ENCODE measurements at regions not wholly inside any gene's neighbourhood (a gene's known extent, or its start where the extent isn't known, plus 50 kb on each side); places are given as distances from the start of the nearest gene placed in this dataset.

DNA sequence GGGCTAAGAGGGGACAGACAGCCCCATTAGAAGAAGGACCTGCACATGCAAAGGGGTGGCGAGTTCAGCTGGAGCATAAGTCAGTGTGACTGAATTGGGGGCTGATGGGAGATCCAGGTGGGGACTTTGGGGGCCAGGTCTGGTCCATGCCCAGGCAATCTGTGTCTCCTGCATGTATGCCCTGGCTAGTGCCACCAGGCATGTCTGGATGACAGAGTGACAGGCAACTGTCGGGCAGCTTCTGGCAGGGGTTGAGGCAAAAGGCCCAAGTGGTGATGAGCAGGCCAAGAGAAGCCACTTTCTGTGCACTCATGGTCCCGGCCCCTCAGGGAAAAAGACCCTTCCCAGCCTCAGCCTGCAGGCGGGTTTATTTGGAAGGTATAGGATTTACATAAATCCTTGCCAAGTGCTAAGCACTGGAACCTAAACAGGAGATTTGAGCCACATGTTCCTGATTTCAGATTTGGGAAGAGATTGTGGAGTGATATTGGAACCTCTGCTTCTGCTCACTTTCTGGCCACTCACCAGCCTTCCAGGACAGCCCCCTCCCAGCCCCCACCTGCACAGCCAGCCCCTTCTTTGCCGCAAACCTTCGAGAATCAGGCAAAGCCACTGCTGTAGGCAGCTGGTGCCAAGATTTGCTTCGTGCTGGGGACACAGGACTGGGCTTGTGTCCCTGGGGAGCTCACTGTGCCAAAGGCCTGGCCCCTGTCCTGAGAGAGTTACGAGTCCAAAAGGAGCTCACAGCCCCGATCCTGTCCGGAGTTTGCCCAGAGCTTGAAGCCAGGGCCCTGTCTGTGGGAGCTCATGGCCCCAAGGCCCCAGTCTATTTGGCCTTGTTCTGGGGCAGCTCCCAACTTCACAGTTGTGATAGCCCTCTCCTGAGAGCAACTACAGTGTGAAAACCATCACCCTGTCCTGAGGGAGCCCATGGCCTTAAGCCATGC lies 232.5 kb upstream of the RTL1 start:
- no peaks in the 10 kb centered on the region for H3K79me2 ChIP-seq (replicated peaks; ENCODE audit: insufficient read depth, low read length)
- H3K27me3 ChIP-seq (ENCODE audit: insufficient read depth, low read depth, low read length): no peaks in the 10 kb centered on the region
- H2AFZ ChIP-seq (ENCODE audit: low read depth, low read length): no peak overlapping the region
- no peaks in the 10 kb centered on the region for H3K9me3 ChIP-seq (ENCODE audit: low read length)
- TF ChIP-seq EP300 (conservative IDR thresholded peaks at IDR 0.05; ENCODE audit: poor library complexity, severe bottlenecking) (no peak), MXI1 (conservative IDR thresholded peaks at IDR 0.05; ENCODE audit: poor library complexity, severe bottlenecking) (no peak)
- TF ChIP-seq, protein P1, sequence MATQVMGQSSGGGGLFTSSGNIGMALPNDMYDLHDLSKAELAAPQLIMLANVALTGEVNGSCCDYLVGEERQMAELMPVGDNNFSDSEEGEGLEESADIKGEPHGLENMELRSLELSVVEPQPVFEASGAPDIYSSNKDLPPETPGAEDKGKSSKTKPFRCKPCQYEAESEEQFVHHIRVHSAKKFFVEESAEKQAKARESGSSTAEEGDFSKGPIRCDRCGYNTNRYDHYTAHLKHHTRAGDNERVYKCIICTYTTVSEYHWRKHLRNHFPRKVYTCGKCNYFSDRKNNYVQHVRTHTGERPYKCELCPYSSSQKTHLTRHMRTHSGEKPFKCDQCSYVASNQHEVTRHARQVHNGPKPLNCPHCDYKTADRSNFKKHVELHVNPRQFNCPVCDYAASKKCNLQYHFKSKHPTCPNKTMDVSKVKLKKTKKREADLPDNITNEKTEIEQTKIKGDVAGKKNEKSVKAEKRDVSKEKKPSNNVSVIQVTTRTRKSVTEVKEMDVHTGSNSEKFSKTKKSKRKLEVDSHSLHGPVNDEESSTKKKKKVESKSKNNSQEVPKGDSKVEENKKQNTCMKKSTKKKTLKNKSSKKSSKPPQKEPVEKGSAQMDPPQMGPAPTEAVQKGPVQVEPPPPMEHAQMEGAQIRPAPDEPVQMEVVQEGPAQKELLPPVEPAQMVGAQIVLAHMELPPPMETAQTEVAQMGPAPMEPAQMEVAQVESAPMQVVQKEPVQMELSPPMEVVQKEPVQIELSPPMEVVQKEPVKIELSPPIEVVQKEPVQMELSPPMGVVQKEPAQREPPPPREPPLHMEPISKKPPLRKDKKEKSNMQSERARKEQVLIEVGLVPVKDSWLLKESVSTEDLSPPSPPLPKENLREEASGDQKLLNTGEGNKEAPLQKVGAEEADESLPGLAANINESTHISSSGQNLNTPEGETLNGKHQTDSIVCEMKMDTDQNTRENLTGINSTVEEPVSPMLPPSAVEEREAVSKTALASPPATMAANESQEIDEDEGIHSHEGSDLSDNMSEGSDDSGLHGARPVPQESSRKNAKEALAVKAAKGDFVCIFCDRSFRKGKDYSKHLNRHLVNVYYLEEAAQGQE (IDR thresholded peaks at IDR 0.05; ENCODE audit: borderline replicate concordance): no peak
- no peaks in the 10 kb centered on the region for H4K20me1 ChIP-seq (ENCODE audit: insufficient read depth)
- no peaks in the 10 kb centered on the region for H3K9me2 ChIP-seq (ENCODE audit: insufficient read depth, low read length)
- no peaks in the 10 kb centered on the region for H3F3A ChIP-seq (ENCODE audit: insufficient read depth, low read length, poor library complexity, severe bottlenecking)
- H3K4me3 ChIP-seq (ENCODE audit: low read length): no peak overlapping the region
- no peak overlapping the region for H3K4me2 ChIP-seq (ENCODE audit: low read length)
- H3K9ac ChIP-seq (ENCODE audit: low read length): no peak overlapping the region
- no peaks in the 10 kb centered on the region for H3K36me3 ChIP-seq (ENCODE audit: insufficient read depth, low read length)
- no peak overlapping the region for H3K27ac ChIP-seq (ENCODE audit: low read length)

DNA sequence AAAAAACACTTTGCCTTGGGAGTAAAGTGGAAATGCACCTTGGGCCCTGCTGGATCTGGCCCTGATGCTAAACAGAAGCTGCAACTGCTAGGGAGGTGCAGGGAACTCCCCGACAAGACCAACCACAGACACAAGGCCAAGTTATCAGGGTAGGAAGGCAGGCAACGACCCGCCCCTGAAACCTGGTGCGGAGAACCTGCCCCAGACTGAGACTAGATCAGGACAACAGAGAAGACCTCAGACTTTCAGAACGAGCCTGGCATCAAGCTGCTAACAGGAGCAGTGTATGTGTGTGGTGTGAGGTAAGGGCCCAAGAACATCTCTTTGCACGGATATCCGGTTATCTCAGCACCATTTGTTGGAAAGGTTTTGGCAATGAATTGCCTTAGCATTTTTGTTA lies 233.7 kb upstream of the RTL1 start:
- H3K9me2 ChIP-seq (ENCODE audit: insufficient read depth, low read length): no peaks in the 10 kb centered on the region
- H3K27me3 ChIP-seq (ENCODE audit: insufficient read depth, low read depth, low read length): no peaks in the 10 kb centered on the region
- no peak for TF ChIP-seq TAF1 (IDR thresholded peaks at IDR 0.05; ENCODE audit: low read depth)
- TF ChIP-seq SMC3 (conservative IDR thresholded peaks at IDR 0.05; ENCODE audit: poor library complexity): no peak
- TF ChIP-seq, protein P1 (IDR thresholded peaks at IDR 0.05; ENCODE audit: borderline replicate concordance): no peak
- no peak for TF ChIP-seq EZH2 (IDR thresholded peaks at IDR 0.05; ENCODE audit: borderline replicate concordance, insufficient read depth, low read length, poor library complexity, severe bottlenecking)
- TF ChIP-seq, protein P2, sequence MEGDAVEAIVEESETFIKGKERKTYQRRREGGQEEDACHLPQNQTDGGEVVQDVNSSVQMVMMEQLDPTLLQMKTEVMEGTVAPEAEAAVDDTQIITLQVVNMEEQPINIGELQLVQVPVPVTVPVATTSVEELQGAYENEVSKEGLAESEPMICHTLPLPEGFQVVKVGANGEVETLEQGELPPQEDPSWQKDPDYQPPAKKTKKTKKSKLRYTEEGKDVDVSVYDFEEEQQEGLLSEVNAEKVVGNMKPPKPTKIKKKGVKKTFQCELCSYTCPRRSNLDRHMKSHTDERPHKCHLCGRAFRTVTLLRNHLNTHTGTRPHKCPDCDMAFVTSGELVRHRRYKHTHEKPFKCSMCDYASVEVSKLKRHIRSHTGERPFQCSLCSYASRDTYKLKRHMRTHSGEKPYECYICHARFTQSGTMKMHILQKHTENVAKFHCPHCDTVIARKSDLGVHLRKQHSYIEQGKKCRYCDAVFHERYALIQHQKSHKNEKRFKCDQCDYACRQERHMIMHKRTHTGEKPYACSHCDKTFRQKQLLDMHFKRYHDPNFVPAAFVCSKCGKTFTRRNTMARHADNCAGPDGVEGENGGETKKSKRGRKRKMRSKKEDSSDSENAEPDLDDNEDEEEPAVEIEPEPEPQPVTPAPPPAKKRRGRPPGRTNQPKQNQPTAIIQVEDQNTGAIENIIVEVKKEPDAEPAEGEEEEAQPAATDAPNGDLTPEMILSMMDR (IDR thresholded peaks at IDR 0.05; ENCODE audit: poor library complexity, severe bottlenecking): no peak
- no peak for TF ChIP-seq POLR2AphosphoS5 (IDR thresholded peaks at IDR 0.05)
- no peak for TF ChIP-seq EP300 (conservative IDR thresholded peaks at IDR 0.05; ENCODE audit: poor library complexity, severe bottlenecking)
- no peak for TF ChIP-seq RAD21 (conservative IDR thresholded peaks at IDR 0.05)
- no peak for TF ChIP-seq MXI1 (conservative IDR thresholded peaks at IDR 0.05; ENCODE audit: poor library complexity, severe bottlenecking)
- H3K79me2 ChIP-seq (replicated peaks; ENCODE audit: insufficient read depth, low read length): no peaks in the 10 kb centered on the region
- H3K27ac ChIP-seq (ENCODE audit: low read length): no peak overlapping the region
- no peak overlapping the region for H3K9ac ChIP-seq (ENCODE audit: low read length)
- no peaks in the 10 kb centered on the region for H4K20me1 ChIP-seq (ENCODE audit: insufficient read depth)
- H3K9me3 ChIP-seq (ENCODE audit: low read length): no peaks in the 10 kb centered on the region
- H3F3A ChIP-seq (ENCODE audit: insufficient read depth, low read length, poor library complexity, severe bottlenecking): no peaks in the 10 kb centered on the region
- H3K4me2 ChIP-seq (ENCODE audit: low read length): no peak overlapping the region
- H3K4me3 ChIP-seq (ENCODE audit: low read length): no peak overlapping the region
- no peak overlapping the region for H2AFZ ChIP-seq (ENCODE audit: low read depth, low read length)
- no peaks in the 10 kb centered on the region for H3K36me3 ChIP-seq (ENCODE audit: insufficient read depth, low read length)

Measured in neural cell (in vitro differentiated cells).